Endothelial cell of umbilical vein (primary cell): ENCODE measurements at regions not wholly inside any gene's neighbourhood (a gene's known extent, or its start where the extent isn't known, plus 50 kb on each side); places are given as distances from the start of the nearest gene placed in this dataset.

Source experiments
- BruUV-seq: library from RNA; stranded (reverse); fragments of 400-500 nt; replicated peaks from 2 replicates; lab custom pipeline; 2021; lab: Mats Ljungman, UMichigan
- CTCF ChIA-PET: fragments of 300-600, 350-600 bp; sonication (Branson Sonifier 250); formaldehyde crosslinking; loops from one replicate; lab custom pipeline; 2021; ENCODE audit warnings: antibody characterized with exemption, inconsistent platforms; lab: Charles Lee
- POLR2A ChIA-PET: fragments of 300-600, 350-600 bp; sonication (Branson Sonifier 250); formaldehyde crosslinking; loops from one replicate; lab custom pipeline; 2021; ENCODE audit warnings: antibody characterized with exemption, inconsistent platforms; lab: Charles Lee
- DNase-seq: peaks from one replicate; pipeline ENCODE4 v3.0.0-alpha.2; 2011; ENCODE audit warnings: low read depth, low spot score
- FAIRE-seq: peaks from 2 replicates; lab custom pipeline; 2011; peaks lifted over from hg19 to GRCh38; lab: Jason Lieb, UNC
- H2AFZ ChIP-seq: 2 replicates; pipeline ENCODE4 v1.6.0; 2012; ENCODE audit warnings: low read depth, low read length, control low read depth, inconsistent platforms
- H3K27ac ChIP-seq: 2 replicates; pipeline ENCODE4 v1.5.1; 2011; ENCODE audit warnings: low read depth, mild to moderate bottlenecking, control low read depth, low read length, moderate library complexity; ENCODE audit not compliant: insufficient read depth
- H3K27me3 ChIP-seq, 2 experiments: 2 replicates each; pipeline versions ENCODE4 v1.6.0 to v1.6.1; 2011; ENCODE audit warnings: low read length in 2 of 2, mixed read lengths in 1 of 2; ENCODE audit not compliant: control insufficient read depth in 2 of 2, insufficient read depth in 2 of 2
- H3K36me3 ChIP-seq, 2 experiments: 2 replicates in 1 of 2; 3 replicates in 1 of 2; pipeline ENCODE4 v1.5.1; 2011; ENCODE audit warnings: low read length in 2 of 2, mild to moderate bottlenecking in 1 of 2, moderate library complexity in 1 of 2; ENCODE audit not compliant: control insufficient read depth in 2 of 2, insufficient read depth in 2 of 2; ENCODE audit errors: extremely low read depth in 1 of 2
- H3K4me1 ChIP-seq: 3 replicates; pipeline ENCODE4 v1.5.1; 2011; ENCODE audit warnings: mild to moderate bottlenecking, low read length; ENCODE audit not compliant: control insufficient read depth, insufficient read depth; ENCODE audit errors: extremely low read depth
- H3K4me2 ChIP-seq: 2 replicates; pipeline ENCODE4 v1.6.1; 2011; ENCODE audit warnings: low read length, control low read depth, mixed read lengths; ENCODE audit not compliant: insufficient read depth
- H3K4me3 ChIP-seq, 3 experiments: fragments of 200-600 bp in 1 of 3; sonication (generic), shearing (Covaris generic) in 1 of 3; replicated peaks in 1 of 3; 2 replicates each; pipeline ENCODE4 v1.5.1; 2011 to 2016; ENCODE audit warnings: control low read depth in 3 of 3, low read length in 3 of 3, mild to moderate bottlenecking in 2 of 3, inconsistent platforms in 1 of 3, low read depth in 1 of 3, moderate library complexity in 1 of 3; ENCODE audit not compliant: insufficient read depth in 1 of 3
- H3K79me2 ChIP-seq: 2 replicates; pipeline ENCODE4 v1.6.0; 2012; ENCODE audit warnings: low read length, inconsistent platforms; ENCODE audit not compliant: control insufficient read depth, insufficient read depth
- H3K9ac ChIP-seq: replicated peaks from 2 replicates; pipeline ENCODE3; 2011; ENCODE audit warnings: low read length, control low read depth; ENCODE audit not compliant: insufficient read depth; ENCODE audit errors: extremely low read depth
- H3K9me1 ChIP-seq: replicated peaks from 3 replicates; pipeline ENCODE4 v1.6.0; 2011; ENCODE audit warnings: mild to moderate bottlenecking, low read length; ENCODE audit not compliant: control insufficient read depth, insufficient read depth; ENCODE audit errors: extremely low read depth
- H3K9me3 ChIP-seq: replicated peaks from 2 replicates; pipeline ENCODE4 v1.5.1; 2012; ENCODE audit warnings: low read length, inconsistent platforms; ENCODE audit not compliant: control insufficient read depth, insufficient read depth
- H4K20me1 ChIP-seq: replicated peaks from 2 replicates; pipeline ENCODE3; 2011; ENCODE audit warnings: mild to moderate bottlenecking, low read length; ENCODE audit not compliant: control insufficient read depth, insufficient read depth; ENCODE audit errors: extremely low read depth
- EZH2 ChIP-seq: IDR thresholded peaks from 2 replicates; pipeline ENCODE4 v1.6.1; 2012; ENCODE audit warnings: borderline replicate concordance, low read depth, mild to moderate bottlenecking, moderate library complexity, low read length, inconsistent platforms; ENCODE audit not compliant: severe bottlenecking
- FOS ChIP-seq: IDR thresholded peaks from 2 replicates; pipeline ENCODE4 v1.6.1; 2011; ENCODE audit warnings: mild to moderate bottlenecking, low read length, moderate library complexity, borderline replicate concordance; ENCODE audit not compliant: insufficient read depth
- GATA2 ChIP-seq: IDR thresholded peaks from 2 replicates; pipeline ENCODE4 v1.7.0; 2011; ENCODE audit warnings: low read depth, mild to moderate bottlenecking, moderate library complexity, mixed read lengths, low read length; ENCODE audit not compliant: insufficient read length, insufficient read depth
- JUN ChIP-seq: IDR thresholded peaks from 2 replicates; pipeline ENCODE4 v1.6.1; 2011; ENCODE audit warnings: borderline replicate concordance, low read depth; ENCODE audit not compliant: insufficient read length, insufficient read depth
- MAX ChIP-seq: IDR thresholded peaks from 2 replicates; pipeline ENCODE4 v1.6.1; 2011; ENCODE audit not compliant: insufficient read depth, insufficient read length
- MYC ChIP-seq: IDR thresholded peaks from one replicate; pipeline ENCODE4 v1.6.1; 2011; ENCODE audit warnings: mild to moderate bottlenecking, low read depth, low read length
- POLR2A ChIP-seq: IDR thresholded peaks from 2 replicates; pipeline ENCODE4 v1.6.1; 2012; ENCODE audit warnings: low read depth, mild to moderate bottlenecking, control low read depth, low read length
- POLR2AphosphoS5 ChIP-seq: IDR thresholded peaks from 2 replicates; pipeline ENCODE4 v1.6.1; 2012; ENCODE audit warnings: low read depth, mild to moderate bottlenecking, control low read depth, low read length, moderate library complexity; ENCODE audit not compliant: insufficient read depth
- dilution Hi-C: fragments of 300-500 bp; cut with MboI; formaldehyde crosslinking; loops from one replicate; pipeline ENCODE4 v1.15.0; 2019; ENCODE audit warnings: low sequenced_read_pairs; ENCODE audit not compliant: extremely low pct_ligation_motif_present
- intact Hi-C: fragments of 100-400 bp; cut with micrococcal nuclease; formaldehyde crosslinking; loops from one replicate; pipeline ENCODE4 v1.10.0; 2022
- TF ChIP-seq, protein P1 (sequence below), 2 donors: IDR thresholded peaks; 1 replicate in 1 of 2; 2 replicates in 1 of 2; pipeline ENCODE4 v1.5.1; 2011; ENCODE audit warnings: low read length in 2 of 2, mild to moderate bottlenecking in 2 of 2, moderate library complexity in 2 of 2, control low read depth in 1 of 2, inconsistent platforms in 1 of 2, low read depth in 1 of 2; ENCODE audit not compliant: insufficient read depth in 1 of 2; ENCODE audit errors: extremely low read depth in 1 of 2

- BruUV-seq: no TSS peak
- dilution Hi-C loops: no loop called here
Observed at GRCh38 chr3:176861137-176861536, 336.1 kb downstream of the TBL1XR1 start.

More at GRCh38 chr3:176861137-176861536, 336.1 kb downstream of the TBL1XR1 start:
- no peak overlapping the region for H3K4me2 ChIP-seq
- H3K79me2 ChIP-seq: no peaks in the 10 kb centered on the region
- FAIRE-seq (no peak), DNase-seq (no peak)
- no peak overlapping the region for H2AFZ ChIP-seq
- H3K4me1 ChIP-seq: no peaks in the 10 kb centered on the region
- no peak overlapping the region for H3K4me3 ChIP-seq
- POLR2A ChIA-PET: no interaction called here
- TF ChIP-seq EZH2 (no peak), GATA2 (no peak), POLR2A (no peak), JUN (no peak), MYC (no peak), MAX (no peak), POLR2AphosphoS5 (no peak), FOS (no peak)
- TF ChIP-seq, protein P1, sequence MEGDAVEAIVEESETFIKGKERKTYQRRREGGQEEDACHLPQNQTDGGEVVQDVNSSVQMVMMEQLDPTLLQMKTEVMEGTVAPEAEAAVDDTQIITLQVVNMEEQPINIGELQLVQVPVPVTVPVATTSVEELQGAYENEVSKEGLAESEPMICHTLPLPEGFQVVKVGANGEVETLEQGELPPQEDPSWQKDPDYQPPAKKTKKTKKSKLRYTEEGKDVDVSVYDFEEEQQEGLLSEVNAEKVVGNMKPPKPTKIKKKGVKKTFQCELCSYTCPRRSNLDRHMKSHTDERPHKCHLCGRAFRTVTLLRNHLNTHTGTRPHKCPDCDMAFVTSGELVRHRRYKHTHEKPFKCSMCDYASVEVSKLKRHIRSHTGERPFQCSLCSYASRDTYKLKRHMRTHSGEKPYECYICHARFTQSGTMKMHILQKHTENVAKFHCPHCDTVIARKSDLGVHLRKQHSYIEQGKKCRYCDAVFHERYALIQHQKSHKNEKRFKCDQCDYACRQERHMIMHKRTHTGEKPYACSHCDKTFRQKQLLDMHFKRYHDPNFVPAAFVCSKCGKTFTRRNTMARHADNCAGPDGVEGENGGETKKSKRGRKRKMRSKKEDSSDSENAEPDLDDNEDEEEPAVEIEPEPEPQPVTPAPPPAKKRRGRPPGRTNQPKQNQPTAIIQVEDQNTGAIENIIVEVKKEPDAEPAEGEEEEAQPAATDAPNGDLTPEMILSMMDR (IDR thresholded peaks at IDR 0.05; ENCODE audit: extremely low read depth in 1 of 2, insufficient read depth in 1 of 2, low read depth in 1 of 2, low read length in 2 of 2): no peak
- no peaks in the 10 kb centered on the region for H3K9me1 ChIP-seq
- intact Hi-C loops: no loop called here
- H4K20me1 ChIP-seq: no peaks in the 10 kb centered on the region
- H3K27ac ChIP-seq: no peak overlapping the region
- H3K9me3 ChIP-seq: no peaks in the 10 kb centered on the region
- H3K9ac ChIP-seq: no peak overlapping the region
- H3K27me3 ChIP-seq: no peaks in the 10 kb centered on the region
- CTCF ChIA-PET: no interaction called here
- no peaks in the 10 kb centered on the region for H3K36me3 ChIP-seq
